GM19328 (cell line): ENCODE measurements at regions not wholly inside any gene's neighbourhood (a gene's known extent, or its start where the extent isn't known, plus 50 kb on each side); places are given as distances from the start of the nearest gene placed in this dataset.

Experiments
- ATAC-seq: cut with Tn5 transposase; IDR thresholded peaks from one replicate; pipeline ENCODE4 v1.9.1; 2021; ENCODE audit warnings: mild to moderate bottlenecking, moderate library complexity; ENCODE audit not compliant: unreplicated experiment

DNA sequence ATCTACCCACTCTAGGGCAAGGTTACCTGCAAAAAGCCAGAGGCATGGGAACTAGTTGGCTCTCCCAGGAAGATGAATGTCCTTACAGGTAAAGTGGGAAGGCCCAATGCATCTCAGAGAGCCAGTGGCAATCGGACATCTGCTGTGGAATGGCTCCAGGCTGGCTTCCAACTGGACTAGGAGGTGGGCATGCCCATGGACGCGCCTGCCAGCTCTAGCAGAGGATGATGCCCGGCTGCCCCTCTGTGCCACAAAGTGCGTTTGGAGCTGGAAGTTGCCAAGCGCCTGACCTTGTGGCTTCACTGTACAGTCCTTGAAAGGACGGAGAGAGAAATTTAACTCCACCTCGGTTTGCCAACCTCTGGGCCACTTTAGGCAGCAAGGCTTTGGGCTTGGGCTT, 84.4 kb downstream of the NR2F2 start:
- no peak for ATAC-seq

DNA sequence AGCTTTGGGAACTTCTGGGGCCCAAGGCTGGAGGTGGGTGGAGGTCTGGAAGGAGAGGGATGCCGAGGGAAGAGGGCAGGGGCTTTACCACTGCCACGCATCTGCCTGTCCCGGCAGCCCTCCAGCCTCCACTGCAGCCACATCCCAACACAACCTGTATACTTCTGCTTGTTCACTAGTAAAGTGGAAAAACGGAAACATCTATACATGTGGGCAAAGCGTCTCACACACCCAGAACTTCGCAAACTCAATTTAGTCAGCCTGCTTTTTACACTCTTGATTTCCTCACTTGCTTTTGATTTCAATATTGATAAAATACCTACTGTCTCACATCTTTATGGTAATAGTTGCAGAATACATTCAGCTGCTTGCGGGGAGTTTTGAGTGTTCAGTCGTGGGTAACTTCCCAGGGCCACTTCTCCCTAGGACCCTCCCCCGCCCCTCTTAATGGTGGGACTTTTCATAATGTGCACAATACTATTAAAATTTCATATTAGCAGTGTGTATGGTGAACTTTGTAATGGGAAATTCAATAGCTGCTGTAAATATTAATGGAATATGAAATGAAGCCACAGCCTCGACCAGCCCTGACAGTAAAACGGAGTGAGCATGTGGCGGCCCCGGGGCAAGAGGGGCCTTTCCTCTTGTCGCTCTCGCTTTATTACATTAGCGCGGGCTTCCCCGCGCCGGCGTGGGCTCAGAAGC, 85.2 kb downstream of the NR2F2 start:
- ATAC-seq = no peak

DNA sequence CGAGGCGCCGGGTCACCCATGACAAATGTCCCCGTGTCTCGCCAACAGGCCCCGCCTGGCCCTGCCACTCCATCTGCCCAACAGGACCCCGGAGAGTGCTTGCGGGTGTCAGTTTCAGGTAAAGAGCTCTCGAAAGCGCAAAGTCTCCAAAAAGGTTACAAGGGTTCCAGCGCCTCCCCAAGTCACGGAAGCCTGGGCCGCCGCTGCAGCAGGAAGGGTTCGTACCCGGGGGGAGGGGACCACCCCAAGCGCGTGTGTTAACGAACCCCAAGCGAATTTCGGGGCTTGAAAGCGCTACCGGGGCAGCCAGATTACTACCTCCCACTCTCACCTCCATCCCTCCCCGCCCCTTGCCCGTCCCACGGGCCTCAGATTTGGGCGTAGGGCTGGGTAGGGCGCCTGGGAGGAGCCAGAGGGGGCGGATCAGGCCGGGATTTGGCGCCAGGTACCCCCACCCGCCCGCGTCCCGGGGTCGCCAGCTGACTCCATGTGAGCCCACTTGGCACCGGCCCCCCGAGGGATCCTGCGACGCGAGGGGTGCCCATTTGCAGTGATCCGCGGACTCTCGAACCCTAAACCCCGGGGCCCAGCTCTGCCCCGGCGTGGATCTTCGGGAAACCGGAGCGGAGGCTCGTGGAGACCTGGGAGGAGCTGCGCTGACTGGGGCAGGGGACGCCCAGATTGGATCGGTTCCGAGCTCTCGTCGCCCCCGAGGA, 85.9 kb downstream of the NR2F2 start:
- ATAC-seq = no peak

DNA sequence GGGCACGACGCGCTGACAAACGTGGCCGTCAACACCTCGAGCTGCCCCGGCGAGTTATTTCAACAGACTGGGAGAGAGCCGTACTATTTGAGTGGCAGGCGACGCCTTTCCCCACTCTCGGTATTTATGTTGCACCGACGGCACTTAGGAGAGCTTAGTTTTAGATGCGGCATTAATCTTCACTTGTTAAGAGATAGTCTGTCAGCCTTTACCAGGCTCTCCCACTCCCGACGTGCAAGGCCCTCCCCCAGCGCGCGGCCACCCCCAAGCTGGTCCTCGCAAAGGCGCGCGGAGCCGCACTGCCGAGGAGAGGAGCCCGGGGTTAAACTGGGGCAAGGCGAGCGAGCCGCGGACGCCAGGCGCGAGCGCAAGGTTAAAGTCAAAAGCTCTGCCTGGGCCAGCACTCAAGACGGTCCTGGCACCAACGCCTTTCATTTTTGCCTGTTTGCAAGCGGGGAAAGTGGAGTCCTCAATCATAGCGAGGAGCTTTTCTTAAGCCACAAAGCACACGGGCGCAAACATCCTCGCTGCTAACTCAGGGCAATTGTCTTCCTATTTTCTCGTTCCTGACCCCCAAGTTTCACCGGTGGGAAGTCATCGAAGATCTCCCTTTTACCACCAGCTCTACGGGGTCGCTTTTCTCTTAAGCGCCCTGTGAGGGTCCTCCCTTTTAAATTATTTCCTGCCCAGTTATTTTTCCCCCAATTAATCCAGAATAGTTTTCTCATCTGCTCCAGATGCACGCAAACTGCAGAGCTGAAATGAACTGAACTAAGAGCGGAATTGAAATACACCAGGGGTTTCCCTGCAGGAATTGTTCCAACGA, 86.6 kb downstream of the NR2F2 start:
- no peak for ATAC-seq

DNA sequence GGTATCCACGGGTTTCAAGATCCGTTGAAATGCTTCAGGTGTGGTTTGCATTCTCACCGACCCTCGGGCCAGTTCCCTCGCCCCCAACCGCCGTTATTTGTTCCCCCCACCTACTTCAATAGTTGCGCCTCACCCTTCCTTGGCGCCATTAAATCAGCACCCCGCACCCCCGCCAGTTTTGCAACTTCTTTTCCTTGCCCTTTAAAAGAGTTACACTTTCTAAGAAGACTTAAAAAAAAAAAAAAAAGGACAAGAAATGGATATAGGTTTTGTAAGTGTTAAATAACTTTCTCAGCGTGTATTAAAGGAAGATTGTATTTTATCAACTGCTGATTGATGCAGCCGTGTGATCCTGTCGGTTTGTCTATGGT, 87.2 kb downstream of the NR2F2 start:
- no peak for ATAC-seq

DNA sequence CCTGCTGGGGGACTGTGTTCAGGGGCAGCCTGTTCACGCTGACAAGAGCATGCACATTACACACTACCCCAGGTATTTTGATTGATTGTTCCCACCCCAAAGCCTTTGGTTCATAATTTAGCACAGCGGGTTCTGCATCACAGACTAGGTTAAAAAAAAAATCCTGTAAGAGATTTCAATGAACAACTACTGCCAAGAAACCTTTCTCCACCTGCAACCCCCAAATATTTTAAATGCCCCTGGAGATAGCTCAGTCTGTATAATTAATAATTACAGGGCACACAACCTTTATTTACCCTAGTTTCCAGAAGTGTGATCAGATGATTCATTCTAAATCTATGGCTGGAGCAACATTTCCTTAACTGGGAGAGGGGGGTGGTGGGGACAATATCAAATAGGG, 87.6 kb downstream of the NR2F2 start:
- ATAC-seq = no peak

DNA sequence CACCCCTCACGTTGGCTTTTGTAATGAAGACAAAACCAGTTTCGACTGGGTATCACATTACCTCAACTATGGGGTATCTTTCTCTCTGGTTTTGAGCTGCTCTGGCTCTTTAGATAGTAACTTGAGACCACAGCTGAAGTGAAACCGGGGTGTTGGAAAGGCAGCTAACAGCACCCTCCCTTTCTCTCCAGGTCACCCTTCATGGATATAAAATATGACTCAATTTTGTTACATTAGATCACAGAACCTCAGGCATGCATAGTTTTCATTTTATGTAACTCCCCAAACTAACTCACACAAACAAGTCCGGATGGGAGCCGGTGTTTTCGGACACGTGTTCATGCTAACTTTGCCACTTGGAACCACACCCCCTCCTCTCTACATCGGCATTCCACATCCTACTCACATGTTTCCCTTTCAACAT, 90.7 kb downstream of the NR2F2 start:
- no peak for ATAC-seq

DNA sequence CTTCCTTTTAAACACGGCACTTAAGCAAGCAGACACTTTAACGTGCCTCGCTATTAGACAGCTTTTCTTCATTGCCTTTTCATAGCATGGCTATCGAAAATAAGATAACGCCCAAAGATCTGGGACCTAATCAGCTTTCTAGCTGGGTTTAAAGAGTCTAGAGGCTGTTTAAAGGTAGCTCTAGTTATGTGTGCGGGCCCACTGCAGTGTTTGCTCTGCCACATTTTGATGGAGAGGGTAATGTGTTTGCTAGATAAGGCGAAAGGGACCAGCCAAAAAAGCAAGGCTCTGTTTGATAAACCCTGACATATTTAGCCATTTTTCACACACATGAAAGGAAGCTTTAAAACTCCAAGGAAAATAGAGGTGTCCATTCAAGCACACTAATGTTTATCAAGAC, 91.6 kb downstream of the NR2F2 start:
- ATAC-seq = no peak

DNA sequence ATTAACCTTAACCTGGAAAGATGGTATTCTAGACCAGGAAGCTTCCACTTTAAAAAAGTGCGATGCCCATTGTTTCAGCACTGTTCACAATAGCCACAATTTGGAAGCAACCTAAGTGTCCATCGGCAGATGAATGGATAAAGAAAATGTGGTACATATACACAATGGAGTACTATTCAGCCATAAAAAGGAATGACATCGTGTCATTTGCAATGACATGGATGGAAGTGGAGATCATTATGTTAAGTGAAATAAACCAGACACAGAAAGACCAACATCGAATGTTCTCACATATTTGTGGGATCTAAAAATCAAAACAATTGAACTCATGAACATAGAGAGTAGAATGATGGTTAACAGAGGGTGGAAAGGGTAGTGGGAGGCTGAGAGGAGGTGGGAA, 94.2 kb downstream of the NR2F2 start:
- no peak for ATAC-seq

DNA sequence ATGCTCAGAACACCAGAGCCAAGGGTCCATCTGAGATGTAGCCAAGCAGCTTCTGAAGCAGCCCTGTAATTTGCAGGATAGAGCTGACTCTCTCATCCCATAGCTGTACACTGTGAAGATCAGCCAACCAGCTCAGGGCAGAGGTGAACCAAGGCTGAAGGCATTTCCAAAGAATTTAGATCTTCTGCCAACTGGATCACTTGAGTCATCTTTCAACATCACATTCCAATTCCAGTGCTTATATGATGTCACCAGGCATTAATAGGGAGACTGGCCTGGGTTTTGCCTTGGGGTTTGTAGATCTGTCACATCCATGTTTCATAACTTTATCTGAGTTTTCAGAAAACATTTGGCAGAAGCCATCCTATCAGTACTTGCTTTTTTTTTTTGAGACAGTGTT, 98.2 kb downstream of the NR2F2 start:
- no peak for ATAC-seq

DNA sequence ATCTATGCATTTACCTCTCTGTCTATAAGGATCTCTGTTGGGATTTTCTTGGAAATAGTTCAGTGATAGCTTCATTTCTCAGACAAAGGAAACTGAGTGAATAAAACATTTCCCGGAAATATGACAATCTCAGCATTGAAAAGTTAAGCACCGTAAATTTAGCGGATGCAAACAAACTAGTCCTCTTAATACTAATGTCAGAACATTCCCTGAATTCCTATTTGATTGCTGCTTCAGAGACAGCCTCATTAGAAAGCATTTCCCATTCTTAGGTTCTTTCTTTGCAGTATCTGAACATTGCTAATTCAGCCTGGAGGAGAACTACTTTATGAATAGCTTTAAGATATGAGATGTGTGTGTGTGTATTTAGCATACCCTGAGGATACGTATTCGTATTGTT, 101.3 kb downstream of the NR2F2 start:
- no peak for ATAC-seq

DNA sequence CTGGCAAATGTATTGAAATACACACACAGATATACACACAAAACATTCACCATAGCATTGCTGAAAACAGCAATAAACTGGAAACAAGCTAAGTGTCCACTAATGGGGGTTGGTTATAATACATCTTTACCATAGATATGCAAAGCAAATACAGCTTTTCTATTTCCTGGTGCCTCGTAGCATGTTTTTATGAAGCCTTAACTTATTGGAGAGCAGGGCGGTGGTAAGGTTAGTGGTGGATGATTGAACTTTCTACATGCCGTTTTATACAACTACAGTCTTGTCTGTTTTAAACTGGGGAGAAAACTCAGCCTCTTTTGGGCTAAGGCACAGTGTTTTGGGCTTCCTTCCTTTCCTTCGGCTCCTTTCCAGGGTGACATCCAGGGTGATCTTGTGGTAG, 104.5 kb downstream of the NR2F2 start:
- ATAC-seq = no peak

DNA sequence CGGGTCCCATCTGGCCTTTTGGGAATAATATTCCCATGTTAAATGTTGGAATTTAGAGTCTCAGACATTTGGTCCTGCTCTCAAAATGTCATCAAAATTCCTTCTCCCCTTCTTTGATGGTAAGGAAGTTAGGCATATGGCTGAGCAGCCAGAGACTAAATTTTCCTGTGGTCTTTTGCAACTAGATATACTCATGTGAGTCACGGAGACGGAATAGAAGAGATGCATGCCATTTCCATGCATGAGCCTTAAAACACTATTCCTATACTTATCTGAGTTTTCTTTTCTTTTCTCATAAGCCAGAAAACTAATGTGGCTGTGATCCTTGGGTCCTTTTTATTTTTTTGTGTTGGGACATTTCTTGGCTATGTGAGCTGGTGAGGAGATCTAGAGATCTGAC, 105.3 kb downstream of the NR2F2 start:
- no peak for ATAC-seq

DNA sequence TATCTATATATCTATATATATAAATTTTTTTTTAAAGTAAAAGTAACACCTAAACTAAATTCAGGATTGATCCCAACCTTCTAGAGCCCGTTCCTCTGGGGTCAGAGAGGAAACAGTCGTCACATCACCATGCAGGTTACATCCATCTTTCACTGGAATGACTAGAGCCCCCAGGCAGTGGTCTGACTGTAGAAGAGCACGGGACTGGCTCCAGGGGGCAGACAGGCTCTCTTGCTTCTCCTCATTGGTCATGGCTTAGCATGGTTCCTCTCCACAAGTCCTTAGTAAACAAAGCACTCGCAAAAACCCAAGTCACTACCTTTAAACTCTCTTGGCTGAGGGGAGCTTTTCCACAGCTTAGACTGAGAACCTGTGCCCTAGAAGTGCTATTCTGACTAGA, 110.5 kb downstream of the NR2F2 start:
- no peak for ATAC-seq

DNA sequence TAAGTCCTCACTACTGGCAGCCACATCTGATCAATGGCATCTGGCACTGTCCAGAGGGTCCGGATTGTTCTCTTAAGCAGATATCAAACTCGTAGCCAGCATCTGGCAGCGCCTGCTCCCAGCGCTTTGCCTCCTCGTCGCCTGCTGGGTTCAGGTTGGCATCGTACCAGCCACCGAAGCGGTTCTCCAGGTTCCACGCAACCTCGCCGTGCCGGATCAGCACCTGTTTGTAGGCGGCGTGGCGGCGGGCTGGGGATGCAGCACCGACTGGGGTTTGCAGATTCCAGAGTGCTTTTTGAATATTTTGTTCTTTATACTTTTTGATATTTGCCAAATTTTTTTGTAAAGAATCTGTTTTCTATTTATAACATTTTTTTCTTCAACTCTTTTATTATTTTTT, 111.6 kb downstream of the NR2F2 start:
- no peak for ATAC-seq

DNA sequence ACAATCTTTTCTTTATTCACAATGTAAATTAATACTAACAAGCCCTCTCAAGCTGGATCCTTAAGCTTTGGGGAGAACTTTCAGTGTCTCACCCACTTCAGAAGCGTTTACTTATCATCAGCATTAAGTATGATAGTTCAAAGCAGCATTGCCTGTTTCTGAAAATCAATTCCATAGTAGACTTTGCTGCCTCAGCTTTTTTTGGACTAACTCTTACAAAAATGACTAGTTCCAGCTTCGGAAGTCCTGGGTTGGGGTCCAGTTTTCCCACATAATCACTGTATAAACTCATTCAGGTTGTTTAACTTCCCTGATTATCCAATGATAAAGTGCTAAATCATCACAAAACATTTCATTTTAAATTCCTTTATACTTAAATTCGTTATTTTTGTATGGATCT, 114.4 kb downstream of the NR2F2 start:
- no peak for ATAC-seq

DNA sequence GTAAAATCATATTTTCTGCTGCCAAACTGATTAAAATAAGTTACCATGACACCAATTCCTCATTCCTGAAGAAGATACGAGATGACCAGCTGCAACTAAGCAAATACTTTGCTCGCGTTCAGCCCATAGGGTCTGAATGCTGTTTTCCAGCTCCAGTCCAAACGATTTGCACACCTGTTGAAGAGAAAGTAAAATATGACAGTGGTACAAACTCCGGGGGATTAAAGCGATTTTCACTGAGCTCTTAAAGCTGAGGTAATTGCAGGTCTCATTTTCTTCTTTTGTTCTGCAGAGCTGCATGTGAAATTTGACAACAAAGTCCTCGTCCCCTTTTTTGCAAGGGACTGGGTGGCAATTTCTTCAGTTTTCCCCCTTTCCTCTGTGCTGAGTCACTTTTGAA, 118.4 kb downstream of the NR2F2 start:
- ATAC-seq = no peak

DNA sequence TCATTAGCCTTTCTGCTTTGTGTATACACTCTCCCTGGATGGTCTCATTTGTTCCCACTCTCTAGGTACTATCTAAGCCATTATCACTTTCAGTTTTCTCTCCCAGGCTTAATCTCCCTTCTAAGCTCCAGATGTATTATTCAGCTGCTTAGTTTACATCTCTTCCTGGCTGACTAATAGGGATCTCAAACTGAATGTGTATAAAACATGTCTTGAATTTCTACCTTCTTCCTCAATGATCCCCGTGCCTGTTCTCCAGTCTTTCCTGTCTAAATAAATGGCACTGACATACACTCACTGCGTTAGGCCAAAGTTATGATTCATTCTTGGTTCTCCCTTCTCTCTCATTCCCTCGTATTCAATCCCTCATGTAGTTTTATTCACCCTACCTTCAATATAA, 127.3 kb downstream of the NR2F2 start:
- no peak for ATAC-seq

DNA sequence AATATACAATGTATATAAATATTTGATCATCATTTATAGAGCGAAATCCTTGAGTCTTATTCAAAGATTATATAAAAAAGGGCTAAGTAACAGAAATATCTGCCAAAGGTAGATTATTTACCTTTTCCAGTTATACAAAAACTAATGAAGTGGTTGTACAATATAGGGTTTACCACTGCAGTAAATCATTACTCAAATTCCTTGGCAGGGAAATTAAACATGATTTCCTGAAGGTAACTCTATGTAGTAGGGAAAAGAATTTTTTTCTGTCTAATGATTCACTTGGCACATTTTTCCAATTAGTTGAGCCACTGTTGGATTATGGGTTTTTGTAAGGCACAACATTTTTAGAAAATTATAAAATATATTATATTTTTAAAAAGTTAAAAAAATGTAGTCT, 129.6 kb downstream of the NR2F2 start:
- ATAC-seq = no peak

DNA sequence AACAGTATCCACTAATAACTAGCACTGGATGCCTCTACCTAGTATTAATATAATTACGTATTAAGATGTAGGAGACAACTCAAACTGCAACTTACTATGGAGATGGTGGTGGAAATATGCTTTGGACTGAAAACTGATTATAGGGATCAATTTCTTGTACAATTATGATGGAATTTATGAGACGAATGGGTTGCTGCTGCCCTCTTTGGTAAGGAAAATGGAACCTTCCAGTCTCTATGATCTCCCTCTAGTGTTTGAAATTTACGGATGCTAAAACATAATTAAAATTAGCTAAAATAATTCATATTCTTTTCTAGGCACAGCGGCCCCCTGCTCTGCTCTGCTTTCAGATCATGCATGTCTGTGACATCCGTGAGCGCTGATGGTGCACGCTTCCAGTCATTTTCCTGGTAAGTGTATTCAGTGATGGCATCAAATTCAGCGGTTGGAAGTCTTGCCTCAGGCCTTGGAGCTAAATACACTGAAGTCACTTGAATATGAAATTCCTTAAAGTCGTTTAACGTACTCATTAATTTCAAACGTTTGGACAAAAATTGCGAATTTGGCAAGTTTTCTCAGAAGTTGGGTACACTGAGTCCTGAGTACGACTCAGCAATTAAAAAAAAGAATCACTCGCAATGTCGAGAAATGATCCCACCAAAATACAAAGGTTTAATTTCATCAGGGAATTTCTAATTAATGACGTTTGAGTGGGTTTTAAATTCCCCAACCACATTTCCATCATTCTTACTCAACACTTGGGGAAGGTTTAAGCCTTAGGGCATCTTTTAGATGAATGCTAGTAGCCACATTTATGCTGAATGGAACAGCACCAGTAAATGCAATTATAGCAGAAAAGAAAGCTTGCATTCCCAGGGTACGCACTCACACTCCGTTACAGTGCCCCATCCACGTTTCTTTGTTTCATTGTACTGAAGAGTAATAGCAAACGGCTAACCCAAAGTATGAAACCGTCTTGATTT, 132.6 kb downstream of the NR2F2 start:
- ATAC-seq = no peak
